ENCODE measurements at regions not wholly inside any gene's neighbourhood (a gene's known extent, or its start where the extent isn't known, plus 50 kb on each side); places are given as distances from the start of the nearest gene placed in this dataset.

GRCh38 chr6:28807682-28808280 lies 116.0 kb downstream of the TRIM27 start:
- TF ChIP-seq MAX (IDR thresholded peaks at IDR 0.05): 0 out of 2 replicates have a peak, but pooled peaks have one; percentile 18
- TF ChIP-seq GATA3 (IDR thresholded peaks at IDR 0.05; ENCODE audit: borderline replicate concordance): no peak
- no peak for TF ChIP-seq CTCF (IDR thresholded peaks at IDR 0.05)

Data from A549 (cell line).